IMR-90 (cell line): ENCODE measurements at regions not wholly inside any gene's neighbourhood (a gene's known extent, or its start where the extent isn't known, plus 50 kb on each side); places are given as distances from the start of the nearest gene placed in this dataset.

Experiments
- ATAC-seq: fragments of 200-7000 bp; cut with Tn5 transposase; 2 replicates; pipeline ENCODE4 v1.9.1; 2020; ENCODE audit warnings: low read depth, mild to moderate bottlenecking, moderate library complexity
- BruUV-seq: library from RNA; stranded (reverse); fragments of 400-500 nt; replicated peaks from 2 replicates; lab custom pipeline; 2021; lab: Mats Ljungman, UMichigan
- CTCF ChIA-PET: fragments of 300-600 bp; formaldehyde crosslinking; extraction: SDS; loops from one replicate; lab custom pipeline; 2021; ENCODE audit warnings: antibody characterized with exemption; lab: Yijun Ruan, JAX
- POLR2A ChIA-PET: fragments of 300-600 bp; sonication (Branson Sonifier 250); formaldehyde crosslinking; loops from one replicate; lab custom pipeline; 2022; ENCODE audit warnings: antibody characterized with exemption; ENCODE audit not compliant: unreplicated experiment; lab: Charles Lee
- DNase-seq: peaks from one replicate; pipeline ENCODE4 v3.0.0; 2013
- H2AFZ ChIP-seq: replicated peaks from 2 replicates; pipeline ENCODE3; 2013; ENCODE audit warnings: low read length, mild to moderate bottlenecking; ENCODE audit not compliant: poor library complexity
- H2AK5ac ChIP-seq: 2 replicates; pipeline ENCODE4 v1.6.1; 2013; ENCODE audit warnings: low read depth, low read length, inconsistent platforms
- H2AK9ac ChIP-seq: replicated peaks from 2 replicates; pipeline ENCODE3; 2013; ENCODE audit warnings: mild to moderate bottlenecking, low read depth, low read length, moderate library complexity; ENCODE audit not compliant: poor library complexity
- H2BK120ac ChIP-seq: 2 replicates; pipeline ENCODE4 v1.6.1; 2013; ENCODE audit warnings: low read depth, low read length, inconsistent platforms
- H2BK15ac ChIP-seq: 3 replicates; pipeline ENCODE4 v1.6.1; 2013; ENCODE audit warnings: low read depth, low read length, inconsistent platforms
- H2BK20ac ChIP-seq: 2 replicates; pipeline ENCODE4 v1.6.1; 2013; ENCODE audit warnings: low read depth, mild to moderate bottlenecking, inconsistent platforms, low read length, moderate library complexity
- H2BK5ac ChIP-seq: 2 replicates; pipeline ENCODE4 v1.6.1; 2013; ENCODE audit warnings: mild to moderate bottlenecking, low read depth, low read length, inconsistent platforms; ENCODE audit not compliant: poor library complexity, severe bottlenecking
- H3K14ac ChIP-seq: replicated peaks from 2 replicates; pipeline ENCODE4 v1.6.1; 2013; ENCODE audit warnings: low read depth, low read length, inconsistent platforms
- H3K18ac ChIP-seq: 2 replicates; pipeline ENCODE4 v1.6.1; 2013; ENCODE audit warnings: low read depth, low read length, control low read depth
- H3K23ac ChIP-seq: 2 replicates; pipeline ENCODE4 v1.6.1; 2013; ENCODE audit warnings: low read depth, low read length, inconsistent platforms
- H3K27ac ChIP-seq: 2 replicates; pipeline ENCODE4 v1.5.1; 2013; ENCODE audit warnings: mild to moderate bottlenecking, control low read depth, low read length; ENCODE audit not compliant: insufficient read depth
- H3K27me3 ChIP-seq: 2 replicates; pipeline ENCODE4 v1.6.1; 2013; ENCODE audit warnings: low read length; ENCODE audit not compliant: control insufficient read depth, insufficient read depth
- H3K36me3 ChIP-seq: 2 replicates; pipeline ENCODE4 v1.6.1; 2013; ENCODE audit warnings: low read length, mixed read lengths; ENCODE audit not compliant: control insufficient read depth, insufficient read depth
- H3K4ac ChIP-seq: 2 replicates; pipeline ENCODE4 v1.6.1; 2013; ENCODE audit warnings: low read depth, low read length, inconsistent platforms
- H3K4me1 ChIP-seq: 2 replicates; pipeline ENCODE4 v1.6.1; 2013; ENCODE audit warnings: low read length, mixed read lengths; ENCODE audit not compliant: control insufficient read depth, insufficient read depth
- H3K4me2 ChIP-seq: 2 replicates; pipeline ENCODE4 v1.6.1; 2013; ENCODE audit warnings: low read depth, mild to moderate bottlenecking, control low read depth, low read length, moderate library complexity
- H3K4me3 ChIP-seq: 2 replicates; pipeline ENCODE4 v1.5.1; 2013; ENCODE audit warnings: low read depth, mild to moderate bottlenecking, control low read depth, low read length, moderate library complexity; ENCODE audit not compliant: insufficient read depth
- H3K56ac ChIP-seq: 2 replicates; pipeline ENCODE4 v1.6.1; 2013; ENCODE audit warnings: low read length, inconsistent platforms; ENCODE audit not compliant: insufficient read depth; ENCODE audit errors: extremely low read depth
- H3K79me1 ChIP-seq, 2 experiments: 2 replicates each; pipeline ENCODE4 v1.6.1; 2013; ENCODE audit warnings: low read length in 2 of 2, inconsistent platforms in 1 of 2, low read depth in 1 of 2
- H3K9ac ChIP-seq: 2 replicates; pipeline ENCODE4 v1.6.1; 2013; ENCODE audit warnings: low read depth, low read length, control low read depth
- H3K9me1 ChIP-seq: 2 replicates; pipeline ENCODE4 v1.6.1; 2013; ENCODE audit warnings: low read length, inconsistent platforms; ENCODE audit not compliant: insufficient read depth
- H3K9me3 ChIP-seq: 2 replicates; pipeline ENCODE4 v1.6.1; 2013; ENCODE audit warnings: low read length; ENCODE audit not compliant: control insufficient read depth, insufficient read depth
- H4K20me1 ChIP-seq: 2 replicates; pipeline ENCODE4 v1.6.1; 2013; ENCODE audit warnings: low read length, inconsistent platforms; ENCODE audit not compliant: insufficient read depth
- H4K5ac ChIP-seq: 2 replicates; pipeline ENCODE4 v1.6.1; 2013; ENCODE audit warnings: mild to moderate bottlenecking, low read depth, low read length, control low read depth
- H4K8ac ChIP-seq, 2 experiments: 2 replicates each; pipeline ENCODE4 v1.6.1; 2013; ENCODE audit warnings: low read depth in 2 of 2, low read length in 2 of 2, control low read depth in 1 of 2, inconsistent platforms in 1 of 2
- H4K91ac ChIP-seq: 2 replicates; pipeline ENCODE4 v1.6.1; 2013; ENCODE audit warnings: low read depth, low read length, inconsistent platforms; ENCODE audit not compliant: insufficient read depth
- BHLHE40 ChIP-seq: fragments of 150-350 bp; IDR thresholded peaks from 2 replicates; pipeline ENCODE4 v1.6.1; 2016; ENCODE audit warnings: mild to moderate bottlenecking, low read depth, low read length
- CEBPB ChIP-seq: IDR thresholded peaks from 2 replicates; pipeline ENCODE4 v1.6.1; 2012; ENCODE audit warnings: low read depth, low read length, improper control_type of control experiment
- CHD1 ChIP-seq: IDR thresholded peaks from 2 replicates; pipeline ENCODE4 v1.6.1; 2012; ENCODE audit warnings: low read depth, low read length, improper control_type of control experiment
- CTCF ChIP-seq: conservative IDR thresholded peaks from 2 replicates; pipeline ENCODE4 v1.5.1; 2012; ENCODE audit warnings: mild to moderate bottlenecking, low read depth, low read length, improper control_type of control experiment
- ELK1 ChIP-seq: fragments of 150-350 bp; IDR thresholded peaks from 2 replicates; pipeline ENCODE4 v1.6.1; 2016; ENCODE audit warnings: low read depth, mild to moderate bottlenecking, low read length, moderate library complexity, borderline replicate concordance
- FOS ChIP-seq: fragments of 150-350 bp; IDR thresholded peaks from 2 replicates; pipeline ENCODE4 v1.6.1; 2016; ENCODE audit warnings: low read depth, low read length
- MAFK ChIP-seq: IDR thresholded peaks from 2 replicates; pipeline ENCODE4 v1.6.1; 2012; ENCODE audit warnings: low read depth, low read length, improper control_type of control experiment
- MAZ ChIP-seq: IDR thresholded peaks from 2 replicates; pipeline ENCODE4 v1.6.1; 2012; ENCODE audit warnings: low read depth, mild to moderate bottlenecking, low read length, improper control_type of control experiment, moderate library complexity, borderline replicate concordance
- MXI1 ChIP-seq: IDR thresholded peaks from 2 replicates; pipeline ENCODE4 v1.6.1; 2012; ENCODE audit warnings: low read depth, mild to moderate bottlenecking, low read length, moderate library complexity, borderline replicate concordance
- NFE2L2 ChIP-seq: fragments of 150-350 bp; IDR thresholded peaks from 2 replicates; pipeline ENCODE4 v1.6.1; 2016; ENCODE audit warnings: low read depth, mild to moderate bottlenecking, low read length
- POLR2A ChIP-seq: IDR thresholded peaks from 2 replicates; pipeline ENCODE4 v1.6.1; 2012; ENCODE audit warnings: mild to moderate bottlenecking, low read depth, low read length
- RAD21 ChIP-seq: IDR thresholded peaks from 2 replicates; pipeline ENCODE4 v1.6.1; 2012; ENCODE audit warnings: low read length, improper control_type of control experiment
- RCOR1 ChIP-seq: IDR thresholded peaks from 2 replicates; pipeline ENCODE4 v1.6.1; 2012; ENCODE audit warnings: mild to moderate bottlenecking, low read length, improper control_type of control experiment; ENCODE audit not compliant: insufficient replicate concordance
- RFX5 ChIP-seq: IDR thresholded peaks from 2 replicates; pipeline ENCODE4 v1.8.0; 2012; ENCODE audit warnings: low read depth, mild to moderate bottlenecking, low read length, moderate library complexity
- SMC3 ChIP-seq: fragments of 150-350 bp; IDR thresholded peaks from 2 replicates; pipeline ENCODE4 v1.6.1; 2016; ENCODE audit warnings: low read depth, mild to moderate bottlenecking, antibody characterized with exemption, low read length, moderate library complexity
- USF2 ChIP-seq: fragments of 150-350 bp; IDR thresholded peaks from 2 replicates; pipeline ENCODE4 v1.6.1; 2017; ENCODE audit warnings: mild to moderate bottlenecking, antibody characterized with exemption, low read length, low read depth
- WGBS, 2 experiments: methylation state at CpG; one replicate each; pipeline versions ENCODE4 v1.1.5 to v1.1.7; 2013; ENCODE audit warnings: missing lambda C conversion rate in 2 of 2; ENCODE audit not compliant: insufficient read length in 1 of 2; ENCODE audit errors: extremely low coverage in 2 of 2; 5-methylcytosine and 5-hydroxymethylcytosine counted together
- dilution Hi-C: fragments of 300-500 bp; cut with HindIII; formaldehyde crosslinking; loops from one replicate; pipeline ENCODE4 v1.14.3; 2018; ENCODE audit warnings: low sequenced_read_pairs; ENCODE audit not compliant: unreplicated experiment
- in situ Hi-C: fragments of 300-500 bp; cut with MboI; formaldehyde crosslinking; loops from 3 replicates; pipeline ENCODE4 v1.14.3; 2019; ENCODE audit warnings: low sequenced_read_pairs, inconsistent platforms, mixed read lengths
- intact Hi-C: fragments of 100-400 bp; cut with micrococcal nuclease; formaldehyde crosslinking; loops from 2 replicates; pipeline ENCODE4 v1.10.0; 2022

GRCh38 chr13:70222926-70223325 lies 114.7 kb upstream of the KLHL1 start:
- Histone ChIP-seq H3K79me1 (no peaks in the 10 kb centered on the region), H3K56ac (no peak overlapping the region), H3K27me3 (no peaks in the 10 kb centered on the region), H4K20me1 (no peaks in the 10 kb centered on the region), H3K4me1 (no peaks in the 10 kb centered on the region), H4K5ac (no peak overlapping the region), H3K18ac (no peak overlapping the region), H2AK9ac (no peak overlapping the region), H3K14ac (no peak overlapping the region), H2BK20ac (no peak overlapping the region), H2BK15ac (no peak overlapping the region), H2BK5ac (no peak overlapping the region), H3K9me3 (peaks cover 5% of the 10 kb centered on the region; the same call in 1 of the 2 replicates), H4K8ac (no peak overlapping the region), H4K91ac (no peak overlapping the region), H3K36me3 (no peaks in the 10 kb centered on the region), H3K9me1 (no peaks in the 10 kb centered on the region), H3K23ac (no peak overlapping the region), H3K4ac (no peak overlapping the region), H2AK5ac (no peak overlapping the region), H3K4me3 (no peak overlapping the region), H3K9ac (no peak overlapping the region), H3K4me2 (no peak overlapping the region), H2AFZ (no peak overlapping the region), H2BK120ac (no peak overlapping the region), H3K27ac (no peak overlapping the region)
- BruUV-seq = no TSS peak
- CTCF ChIA-PET = no interaction called here
- POLR2A ChIA-PET = no interaction called here
- intact Hi-C loops (no loop called here), dilution Hi-C loops (no loop called here), in situ Hi-C loops (no loop called here)
- TF ChIP-seq MXI1 (no peak), RAD21 (no peak), POLR2A (no peak), USF2 (no peak), SMC3 (no peak), FOS (no peak), NFE2L2 (no peak), CHD1 (no peak), CTCF (no peak), CEBPB (no peak), RCOR1 (no peak), RFX5 (no peak), MAFK (no peak), ELK1 (no peak), MAZ (no peak), BHLHE40 (no peak)
- no CpG with 5 or more reads among the region's 2 CpGs for WGBS, 2 experiments
- ATAC-seq (no peak), DNase-seq (no peak)
